K562 (cell line): ENCODE measurements at regions not wholly inside any gene's neighbourhood (a gene's known extent, or its start where the extent isn't known, plus 50 kb on each side); places are given as distances from the start of the nearest gene placed in this dataset.

Experiments
- ATAC-seq: fragments of 200-7000 bp; cut with Tn5 transposase; 3 replicates; pipeline ENCODE4 v1.9.1; 2020; ENCODE audit warnings: moderate library complexity
- BruUV-seq: library from RNA; stranded (reverse); fragments of 400-500 nt; replicated peaks from 2 replicates; lab custom pipeline; 2021; lab: Mats Ljungman, UMichigan
- CTCF ChIA-PET: fragments of 300-600 bp; formaldehyde crosslinking; extraction: SDS; loops from one replicate; lab custom pipeline; 2021; ENCODE audit warnings: low intra/inter-chr PET ratio; lab: Yijun Ruan, JAX
- POLR2A ChIA-PET: fragments of 300-600, 350-650 bp; sonication (Branson Sonifier 250); formaldehyde crosslinking; extraction: SDS; loops from one replicate; lab custom pipeline; 2021; ENCODE audit warnings: antibody characterized with exemption, inconsistent platforms; lab: Yijun Ruan, JAX
- DNase-seq, 4 experiments: peaks; one replicate each; pipeline versions ENCODE4 v3.0.0 to v3.0.0-alpha.2; 2011 to 2018; ENCODE audit warnings: low spot score in 3 of 4, mixed read lengths in 3 of 4; ENCODE audit errors: extremely low read depth in 1 of 4
- FAIRE-seq: peaks from 2 replicates; lab custom pipeline; 2011; peaks lifted over from hg19 to GRCh38; lab: Jason Lieb, UNC
- H2AFZ ChIP-seq: 2 replicates; pipeline ENCODE4 v1.6.0; 2011; ENCODE audit warnings: low read depth, low read length, control low read depth, inconsistent platforms
- H3K27ac ChIP-seq: fragments of 200-600 bp; 3 replicates; pipeline ENCODE4 v1.8.0; 2011; ENCODE audit warnings: low read depth, mild to moderate bottlenecking, control low read depth, inconsistent platforms, low read length, moderate library complexity, mixed read lengths; ENCODE audit errors: extremely low read depth
- H3K27me3 ChIP-seq, 2 experiments: fragments of 300-600 bp in 1 of 2; 2 replicates in 1 of 2; 3 replicates in 1 of 2; pipeline versions ENCODE4 v1.6.0 to v1.8.0; 2011; ENCODE audit warnings: inconsistent platforms in 2 of 2, low read length in 2 of 2, mild to moderate bottlenecking in 1 of 2, mixed read lengths in 1 of 2, moderate library complexity in 1 of 2; ENCODE audit not compliant: control insufficient read depth in 2 of 2, insufficient read depth in 2 of 2
- H3K36me3 ChIP-seq: fragments of 300-600 bp; 3 replicates; pipeline ENCODE4 v1.8.0; 2011; ENCODE audit warnings: mild to moderate bottlenecking, low read length, inconsistent platforms; ENCODE audit not compliant: control insufficient read depth, insufficient read depth
- H3K4me1 ChIP-seq, 2 experiments: fragments of 200-600 bp in 1 of 2; replicated peaks in 1 of 2; 2 replicates in 1 of 2; 3 replicates in 1 of 2; pipeline versions ENCODE4 v1.5.1 to v1.8.0; 2011; ENCODE audit warnings: inconsistent platforms in 2 of 2, low read length in 2 of 2, mild to moderate bottlenecking in 1 of 2, mixed read lengths in 1 of 2, moderate library complexity in 1 of 2; ENCODE audit not compliant: control insufficient read depth in 2 of 2, insufficient read depth in 2 of 2
- H3K4me2 ChIP-seq: 2 replicates; pipeline ENCODE4 v1.6.1; 2011; ENCODE audit warnings: low read length, control low read depth, inconsistent platforms, mixed read lengths; ENCODE audit not compliant: insufficient read depth
- H3K4me3 ChIP-seq: fragments of 200-600 bp; sonication (generic), shearing (Covaris generic); 2 replicates; pipeline ENCODE4 v1.5.1; 2016; ENCODE audit warnings: control low read depth, inconsistent platforms
- H3K79me2 ChIP-seq: fragments of 200-600 bp; 3 replicates; pipeline ENCODE4 v1.8.0; 2011; ENCODE audit warnings: low read length, inconsistent platforms; ENCODE audit not compliant: control insufficient read depth, insufficient read depth
- H3K9ac ChIP-seq, 2 experiments: 2 replicates each; pipeline versions ENCODE4 v1.6.0 to v1.6.1; 2011; ENCODE audit warnings: low read depth in 2 of 2, low read length in 2 of 2, control low read depth in 1 of 2, inconsistent platforms in 1 of 2, mild to moderate bottlenecking in 1 of 2, mixed read lengths in 1 of 2; ENCODE audit not compliant: insufficient read depth in 1 of 2
- H3K9me1 ChIP-seq: one replicate; pipeline ENCODE4 v1.6.0; 2011; ENCODE audit warnings: inconsistent platforms, mild to moderate bottlenecking, low read length, moderate library complexity; ENCODE audit not compliant: control insufficient read depth, insufficient read depth
- H3K9me3 ChIP-seq: replicated peaks from 2 replicates; pipeline ENCODE4 v1.5.1; 2011; ENCODE audit warnings: low read depth, low read length, inconsistent platforms; ENCODE audit not compliant: control insufficient read depth, insufficient read depth
- H4K20me1 ChIP-seq: replicated peaks from 2 replicates; pipeline ENCODE4 v1.6.1; 2011; ENCODE audit warnings: low read length, inconsistent platforms, mixed read lengths; ENCODE audit not compliant: control insufficient read depth, insufficient read depth
- C11orf30 ChIP-seq: fragments of 450-650 bp; IDR thresholded peaks from 2 replicates; pipeline ENCODE4 v1.6.1; 2016; ENCODE audit warnings: low read depth, mild to moderate bottlenecking
- CXXC5 ChIP-seq: fragments of 250-450 bp; sonication (Bioruptor Pico); IDR thresholded peaks from 2 replicates; pipeline ENCODE4 v1.8.0; 2022; ENCODE audit warnings: inconsistent platforms, mild to moderate bottlenecking, moderate library complexity
- FOXP1 ChIP-seq: sonication (generic); formaldehyde crosslinking; IDR thresholded peaks from 2 replicates; pipeline ENCODE4 v1.8.0; 2022; ENCODE audit warnings: mild to moderate bottlenecking, missing genetic modification reagents
- RBM14 ChIP-seq: fragments of 200-400 bp; formaldehyde crosslinking; IDR thresholded peaks from 2 replicates; pipeline ENCODE4 v1.6.1; 2018; ENCODE audit warnings: low read depth, mild to moderate bottlenecking, low read length, moderate library complexity, borderline replicate concordance; ENCODE audit not compliant: insufficient read depth
- TBP ChIP-seq: optimal IDR thresholded peaks from 2 replicates; pipeline ENCODE3; 2011; ENCODE audit warnings: low read depth, low read length, improper control_type of control experiment
- YBX1 ChIP-seq: fragments of 450-650 bp; IDR thresholded peaks from 2 replicates; pipeline ENCODE4 v1.7.1; 2016; ENCODE audit warnings: mild to moderate bottlenecking
- ZNF224 ChIP-seq: sonication (generic); formaldehyde crosslinking; IDR thresholded peaks from 2 replicates; pipeline ENCODE4 v1.8.0; 2022; ENCODE audit warnings: mild to moderate bottlenecking, missing genetic modification reagents
- ZNF41 ChIP-seq: fragments of 250-450 bp; sonication (Bioruptor Pico); conservative IDR thresholded peaks from 2 replicates; pipeline ENCODE4 v1.4.0; 2020; ENCODE audit warnings: mild to moderate bottlenecking
- ZNF431 ChIP-seq: sonication (generic); formaldehyde crosslinking; IDR thresholded peaks from 2 replicates; pipeline ENCODE4 v1.8.0; 2022; ENCODE audit warnings: mild to moderate bottlenecking, missing genetic modification reagents
- WGBS: fragments of 100-300 bp; shearing (Covaris generic); methylation state at CpG from one replicate; pipeline ENCODE4 v1.1.6; 2016; ENCODE audit warnings: low coverage, mixed read lengths; ENCODE audit not compliant: insufficient coverage; ENCODE audit errors: missing lambda C conversion rate; 5-methylcytosine and 5-hydroxymethylcytosine counted together
- in situ Hi-C: fragments of 300-500 bp; cut with MboI; formaldehyde crosslinking; loops from 4 replicates; pipeline ENCODE4 v1.15.0; 2018; ENCODE audit warnings: inconsistent platforms, mixed read lengths
- intact Hi-C: fragments of 100-400 bp; cut with micrococcal nuclease; formaldehyde crosslinking; loops from 2 replicates; pipeline ENCODE4 v1.14.2; 2022
- TF ChIP-seq, protein P1 (sequence below): IDR thresholded peaks from 2 replicates; pipeline ENCODE4 v1.6.1; 2014; ENCODE audit warnings: antibody characterized with exemption
- TF ChIP-seq, protein P2 (sequence below): sonication (generic); formaldehyde crosslinking; IDR thresholded peaks from 2 replicates; pipeline ENCODE4 v1.8.1; 2023; ENCODE audit warnings: mild to moderate bottlenecking, missing genetic modification reagents

DNA sequence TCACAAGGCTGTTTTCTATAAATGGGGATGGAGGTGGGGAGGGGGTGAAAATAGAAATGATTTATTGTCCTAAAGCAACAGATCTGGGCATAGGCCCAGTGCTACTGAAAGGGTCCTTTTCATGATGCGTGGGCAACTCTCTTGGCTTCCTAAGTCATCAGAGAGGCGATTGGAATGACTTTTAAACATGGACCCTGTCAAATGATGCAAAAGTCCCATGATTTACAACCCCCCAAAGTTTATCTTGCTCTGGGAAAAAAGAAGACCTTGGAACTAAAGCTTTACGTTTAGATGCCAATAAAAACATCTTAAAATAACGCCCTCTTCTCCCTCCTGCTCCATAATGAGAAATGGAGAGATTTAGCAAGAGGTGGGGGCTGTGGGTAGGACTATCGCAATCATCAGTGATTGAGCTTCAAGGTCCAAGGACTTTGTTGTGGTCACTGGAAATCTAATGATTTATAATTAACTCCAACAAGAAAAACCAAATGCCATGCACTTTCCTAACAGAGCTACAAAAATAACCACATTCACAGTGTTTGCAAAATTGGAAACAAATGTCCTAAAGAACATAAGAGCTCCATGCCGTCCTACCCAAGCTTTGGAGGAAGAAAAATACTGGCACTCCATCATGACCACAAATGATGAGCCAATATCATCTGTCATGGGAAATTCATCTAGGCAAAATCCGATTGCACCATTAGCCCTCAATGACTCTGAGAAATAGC lies 167.5 kb upstream of the CLINT1 start:
- H3K4me1 ChIP-seq: no peaks in the 10 kb centered on the region; a peak in 1 of 5 replicates
- no peaks in the 10 kb centered on the region for H3K9me3 ChIP-seq
- intact Hi-C loops (no loop called here), in situ Hi-C loops (no loop called here)
- no peaks in the 10 kb centered on the region for H3K27me3 ChIP-seq
- H3K9ac ChIP-seq: no peak overlapping the region
- H3K27ac ChIP-seq: no peak overlapping the region
- H3K4me3 ChIP-seq: no peak overlapping the region
- ChIA-PET POLR2A (no interaction called here), CTCF (no interaction called here)
- FAIRE-seq: no peak
- H2AFZ ChIP-seq: no peak overlapping the region
- no peaks in the 10 kb centered on the region for H3K79me2 ChIP-seq
- H4K20me1 ChIP-seq: no peaks in the 10 kb centered on the region
- no peaks in the 10 kb centered on the region for H3K9me1 ChIP-seq
- DNase-seq: no peak
- no peaks in the 10 kb centered on the region for H3K36me3 ChIP-seq
- 0% methylated on average over 7 of the region's 7 CpGs for WGBS
- TF ChIP-seq, protein P1, sequence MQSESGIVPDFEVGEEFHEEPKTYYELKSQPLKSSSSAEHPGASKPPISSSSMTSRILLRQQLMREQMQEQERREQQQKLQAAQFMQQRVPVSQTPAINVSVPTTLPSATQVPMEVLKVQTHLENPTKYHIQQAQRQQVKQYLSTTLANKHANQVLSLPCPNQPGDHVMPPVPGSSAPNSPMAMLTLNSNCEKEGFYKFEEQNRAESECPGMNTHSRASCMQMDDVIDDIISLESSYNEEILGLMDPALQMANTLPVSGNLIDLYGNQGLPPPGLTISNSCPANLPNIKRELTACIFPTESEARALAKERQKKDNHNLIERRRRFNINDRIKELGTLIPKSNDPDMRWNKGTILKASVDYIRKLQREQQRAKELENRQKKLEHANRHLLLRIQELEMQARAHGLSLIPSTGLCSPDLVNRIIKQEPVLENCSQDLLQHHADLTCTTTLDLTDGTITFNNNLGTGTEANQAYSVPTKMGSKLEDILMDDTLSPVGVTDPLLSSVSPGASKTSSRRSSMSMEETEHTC: no peak
- no peak for TF ChIP-seq ZNF431
- no peak for TF ChIP-seq FOXP1
- TF ChIP-seq CXXC5: no peak
- no peak for TF ChIP-seq ZNF224 (CRISPR knock-in tag)
- TF ChIP-seq TBP: no peak
- TF ChIP-seq YBX1: no peak
- TF ChIP-seq, protein P2, sequence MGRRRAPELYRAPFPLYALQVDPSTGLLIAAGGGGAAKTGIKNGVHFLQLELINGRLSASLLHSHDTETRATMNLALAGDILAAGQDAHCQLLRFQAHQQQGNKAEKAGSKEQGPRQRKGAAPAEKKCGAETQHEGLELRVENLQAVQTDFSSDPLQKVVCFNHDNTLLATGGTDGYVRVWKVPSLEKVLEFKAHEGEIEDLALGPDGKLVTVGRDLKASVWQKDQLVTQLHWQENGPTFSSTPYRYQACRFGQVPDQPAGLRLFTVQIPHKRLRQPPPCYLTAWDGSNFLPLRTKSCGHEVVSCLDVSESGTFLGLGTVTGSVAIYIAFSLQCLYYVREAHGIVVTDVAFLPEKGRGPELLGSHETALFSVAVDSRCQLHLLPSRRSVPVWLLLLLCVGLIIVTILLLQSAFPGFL: no peak
- no peak for TF ChIP-seq RBM14
- no peak for TF ChIP-seq C11orf30
- TF ChIP-seq ZNF41 (CRISPR knock-in tag): no peak
- TF ChIP-seq, all 486 proteins: peak for 0
- ATAC-seq: no peak
- no peak overlapping the region for H3K4me2 ChIP-seq
- BruUV-seq: no TSS peak
